ENCODE measurements at regions not wholly inside any gene's neighbourhood (a gene's known extent, or its start where the extent isn't known, plus 50 kb on each side); places are given as distances from the start of the nearest gene placed in this dataset.

DNA sequence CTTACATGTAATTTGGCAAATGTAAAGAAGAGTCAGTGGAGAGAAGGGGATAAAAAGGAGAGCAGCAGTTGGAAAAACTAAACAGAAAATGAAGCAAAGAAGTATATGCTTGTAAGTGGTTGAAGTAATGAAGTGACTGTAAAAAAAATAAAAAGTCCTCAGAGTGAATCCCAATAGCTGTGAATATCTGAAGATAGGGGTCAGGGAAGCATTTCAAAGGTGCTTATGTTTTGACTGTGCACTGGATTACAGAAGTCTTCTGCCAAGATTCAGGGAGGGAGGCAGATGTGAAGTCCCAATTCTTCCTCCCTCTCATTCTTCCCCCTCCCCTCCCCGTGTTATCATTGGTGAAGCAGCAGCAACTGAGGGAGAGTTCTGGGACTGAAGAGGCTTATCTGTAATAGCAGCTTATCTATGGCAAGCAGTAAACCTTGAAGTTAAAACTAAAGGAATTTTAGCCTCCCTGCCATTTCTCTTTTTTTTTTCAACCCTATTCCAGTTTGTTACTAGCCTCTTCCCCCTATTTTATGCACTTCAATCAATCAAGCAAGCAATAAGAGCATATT, 597.9 kb downstream of the IGSF11 start:
- TF ChIP-seq, protein P1, sequence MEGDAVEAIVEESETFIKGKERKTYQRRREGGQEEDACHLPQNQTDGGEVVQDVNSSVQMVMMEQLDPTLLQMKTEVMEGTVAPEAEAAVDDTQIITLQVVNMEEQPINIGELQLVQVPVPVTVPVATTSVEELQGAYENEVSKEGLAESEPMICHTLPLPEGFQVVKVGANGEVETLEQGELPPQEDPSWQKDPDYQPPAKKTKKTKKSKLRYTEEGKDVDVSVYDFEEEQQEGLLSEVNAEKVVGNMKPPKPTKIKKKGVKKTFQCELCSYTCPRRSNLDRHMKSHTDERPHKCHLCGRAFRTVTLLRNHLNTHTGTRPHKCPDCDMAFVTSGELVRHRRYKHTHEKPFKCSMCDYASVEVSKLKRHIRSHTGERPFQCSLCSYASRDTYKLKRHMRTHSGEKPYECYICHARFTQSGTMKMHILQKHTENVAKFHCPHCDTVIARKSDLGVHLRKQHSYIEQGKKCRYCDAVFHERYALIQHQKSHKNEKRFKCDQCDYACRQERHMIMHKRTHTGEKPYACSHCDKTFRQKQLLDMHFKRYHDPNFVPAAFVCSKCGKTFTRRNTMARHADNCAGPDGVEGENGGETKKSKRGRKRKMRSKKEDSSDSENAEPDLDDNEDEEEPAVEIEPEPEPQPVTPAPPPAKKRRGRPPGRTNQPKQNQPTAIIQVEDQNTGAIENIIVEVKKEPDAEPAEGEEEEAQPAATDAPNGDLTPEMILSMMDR (IDR thresholded peaks at IDR 0.05) = no peak
- TF ChIP-seq POLR2A (IDR thresholded peaks at IDR 0.05) = no peak

All from thyroid gland (tissue), 4 donors.